K562 (cell line): ENCODE measurements at regions not wholly inside any gene's neighbourhood (a gene's known extent, or its start where the extent isn't known, plus 50 kb on each side); places are given as distances from the start of the nearest gene placed in this dataset.

ENCODE experiments used
- ATAC-seq: fragments of 200-7000 bp; cut with Tn5 transposase; 3 replicates; pipeline ENCODE4 v1.9.1; 2020; ENCODE audit warnings: moderate library complexity
- BruUV-seq: library from RNA; stranded (reverse); fragments of 400-500 nt; replicated peaks from 2 replicates; lab custom pipeline; 2021; lab: Mats Ljungman, UMichigan
- CTCF ChIA-PET: fragments of 300-600 bp; formaldehyde crosslinking; extraction: SDS; loops from one replicate; lab custom pipeline; 2021; ENCODE audit warnings: low intra/inter-chr PET ratio; lab: Yijun Ruan, JAX
- POLR2A ChIA-PET: fragments of 300-600, 350-650 bp; sonication (Branson Sonifier 250); formaldehyde crosslinking; extraction: SDS; loops from one replicate; lab custom pipeline; 2021; ENCODE audit warnings: antibody characterized with exemption, inconsistent platforms; lab: Yijun Ruan, JAX
- DNase-seq, 4 experiments: peaks; one replicate each; pipeline versions ENCODE4 v3.0.0 to v3.0.0-alpha.2; 2011 to 2018; ENCODE audit warnings: low spot score in 3 of 4, mixed read lengths in 3 of 4; ENCODE audit errors: extremely low read depth in 1 of 4
- FAIRE-seq: peaks from 2 replicates; lab custom pipeline; 2011; peaks lifted over from hg19 to GRCh38; lab: Jason Lieb, UNC
- H2AFZ ChIP-seq: 2 replicates; pipeline ENCODE4 v1.6.0; 2011; ENCODE audit warnings: low read depth, low read length, control low read depth, inconsistent platforms
- H3K27ac ChIP-seq: fragments of 200-600 bp; 3 replicates; pipeline ENCODE4 v1.8.0; 2011; ENCODE audit warnings: low read depth, mild to moderate bottlenecking, control low read depth, inconsistent platforms, low read length, moderate library complexity, mixed read lengths; ENCODE audit errors: extremely low read depth
- H3K27me3 ChIP-seq, 2 experiments: fragments of 300-600 bp in 1 of 2; 2 replicates in 1 of 2; 3 replicates in 1 of 2; pipeline versions ENCODE4 v1.6.0 to v1.8.0; 2011; ENCODE audit warnings: inconsistent platforms in 2 of 2, low read length in 2 of 2, mild to moderate bottlenecking in 1 of 2, mixed read lengths in 1 of 2, moderate library complexity in 1 of 2; ENCODE audit not compliant: control insufficient read depth in 2 of 2, insufficient read depth in 2 of 2
- H3K36me3 ChIP-seq: fragments of 300-600 bp; 3 replicates; pipeline ENCODE4 v1.8.0; 2011; ENCODE audit warnings: mild to moderate bottlenecking, low read length, inconsistent platforms; ENCODE audit not compliant: control insufficient read depth, insufficient read depth
- H3K4me1 ChIP-seq, 2 experiments: fragments of 200-600 bp in 1 of 2; replicated peaks in 1 of 2; 2 replicates in 1 of 2; 3 replicates in 1 of 2; pipeline versions ENCODE4 v1.5.1 to v1.8.0; 2011; ENCODE audit warnings: inconsistent platforms in 2 of 2, low read length in 2 of 2, mild to moderate bottlenecking in 1 of 2, mixed read lengths in 1 of 2, moderate library complexity in 1 of 2; ENCODE audit not compliant: control insufficient read depth in 2 of 2, insufficient read depth in 2 of 2
- H3K4me2 ChIP-seq: 2 replicates; pipeline ENCODE4 v1.6.1; 2011; ENCODE audit warnings: low read length, control low read depth, inconsistent platforms, mixed read lengths; ENCODE audit not compliant: insufficient read depth
- H3K4me3 ChIP-seq: fragments of 200-600 bp; sonication (generic), shearing (Covaris generic); 2 replicates; pipeline ENCODE4 v1.5.1; 2016; ENCODE audit warnings: control low read depth, inconsistent platforms
- H3K79me2 ChIP-seq: fragments of 200-600 bp; 3 replicates; pipeline ENCODE4 v1.8.0; 2011; ENCODE audit warnings: low read length, inconsistent platforms; ENCODE audit not compliant: control insufficient read depth, insufficient read depth
- H3K9ac ChIP-seq, 2 experiments: 2 replicates each; pipeline versions ENCODE4 v1.6.0 to v1.6.1; 2011; ENCODE audit warnings: low read depth in 2 of 2, low read length in 2 of 2, control low read depth in 1 of 2, inconsistent platforms in 1 of 2, mild to moderate bottlenecking in 1 of 2, mixed read lengths in 1 of 2; ENCODE audit not compliant: insufficient read depth in 1 of 2
- H3K9me1 ChIP-seq: one replicate; pipeline ENCODE4 v1.6.0; 2011; ENCODE audit warnings: inconsistent platforms, mild to moderate bottlenecking, low read length, moderate library complexity; ENCODE audit not compliant: control insufficient read depth, insufficient read depth
- H3K9me3 ChIP-seq: replicated peaks from 2 replicates; pipeline ENCODE4 v1.5.1; 2011; ENCODE audit warnings: low read depth, low read length, inconsistent platforms; ENCODE audit not compliant: control insufficient read depth, insufficient read depth
- H4K20me1 ChIP-seq: replicated peaks from 2 replicates; pipeline ENCODE4 v1.6.1; 2011; ENCODE audit warnings: low read length, inconsistent platforms, mixed read lengths; ENCODE audit not compliant: control insufficient read depth, insufficient read depth
- ATF7 ChIP-seq: fragments of 450-650 bp; IDR thresholded peaks from 2 replicates; pipeline ENCODE4 v1.7.1; 2014; ENCODE audit warnings: mild to moderate bottlenecking, moderate library complexity
- ETS2 ChIP-seq: IDR thresholded peaks from 2 replicates; pipeline ENCODE4 v1.6.1; 2016; ENCODE audit warnings: borderline replicate concordance, missing genetic modification characterization, mild to moderate bottlenecking, moderate library complexity, missing compliant biosample characterization; ENCODE audit not compliant: poor library complexity, severe bottlenecking
- JUND ChIP-seq, 2 experiments: IDR thresholded peaks; 2 replicates in 1 of 2; 3 replicates in 1 of 2; pipeline ENCODE4 v1.6.1; 2011; ENCODE audit warnings: borderline replicate concordance in 2 of 2, low read depth in 2 of 2, low read length in 2 of 2, improper control_type of control experiment in 1 of 2, missing biosample characterization in 1 of 2, missing genetic modification characterization in 1 of 2, missing genetic modification reagents in 1 of 2
- KDM4B ChIP-seq, 2 experiments: fragments of 450-650 bp in 1 of 2; sonication (generic) in 1 of 2; IDR thresholded peaks; 2 replicates each; pipeline ENCODE4 v1.6.1; 2016 to 2017; ENCODE audit warnings: borderline replicate concordance in 2 of 2, antibody characterized with exemption in 1 of 2, low read depth in 1 of 2, mild to moderate bottlenecking in 1 of 2
- MIER1 ChIP-seq: fragments of 450-650 bp; IDR thresholded peaks from 2 replicates; pipeline ENCODE4 v1.6.1; 2016; ENCODE audit warnings: antibody characterized with exemption, mild to moderate bottlenecking, low read depth
- NR1H2 ChIP-seq: sonication (generic); formaldehyde crosslinking; IDR thresholded peaks from 2 replicates; pipeline ENCODE4 v1.4.0; 2020; ENCODE audit warnings: mild to moderate bottlenecking, missing genetic modification reagents
- PHB2 ChIP-seq: fragments of 450-650 bp; IDR thresholded peaks from 2 replicates; pipeline ENCODE4 v1.6.1; 2017; ENCODE audit warnings: low read depth
- RBM25 ChIP-seq: fragments of 200-400 bp; formaldehyde crosslinking; IDR thresholded peaks from 2 replicates; pipeline ENCODE4 v1.6.1; 2018; ENCODE audit warnings: low read length, low read depth, moderate library complexity; ENCODE audit not compliant: severe bottlenecking
- STAT5B ChIP-seq: fragments of 250-450 bp; sonication (Bioruptor Pico); IDR thresholded peaks from 2 replicates; pipeline ENCODE4 v1.8.0; 2021; ENCODE audit warnings: mild to moderate bottlenecking, inconsistent platforms
- TBP ChIP-seq: optimal IDR thresholded peaks from 2 replicates; pipeline ENCODE3; 2011; ENCODE audit warnings: low read depth, low read length, improper control_type of control experiment
- TCF3 ChIP-seq: sonication (generic); formaldehyde crosslinking; IDR thresholded peaks from 2 replicates; pipeline ENCODE4 v1.4.0; 2020; ENCODE audit warnings: mild to moderate bottlenecking, missing genetic modification reagents
- U2AF2 ChIP-seq: fragments of 200-400 bp; formaldehyde crosslinking; optimal IDR thresholded peaks from 2 replicates; pipeline ENCODE3; 2017; ENCODE audit warnings: low read depth, mild to moderate bottlenecking, low read length
- ZBTB17 ChIP-seq: fragments of 450-650 bp; formaldehyde crosslinking; IDR thresholded peaks from 2 replicates; pipeline ENCODE4 v1.4.0; 2020; ENCODE audit warnings: mild to moderate bottlenecking
- ZNF316 ChIP-seq: fragments of 450-650 bp; IDR thresholded peaks from 2 replicates; pipeline ENCODE4 v1.6.1; 2016
- ZNF584 ChIP-seq: fragments of 200-800 bp; sonication (Bioruptor generic); IDR thresholded peaks from 2 replicates; pipeline ENCODE4 v1.6.1; 2016; ENCODE audit warnings: low read depth, mild to moderate bottlenecking, missing genetic modification characterization, missing compliant biosample characterization
- WGBS: fragments of 100-300 bp; shearing (Covaris generic); methylation state at CpG from one replicate; pipeline ENCODE4 v1.1.6; 2016; ENCODE audit warnings: low coverage, mixed read lengths; ENCODE audit not compliant: insufficient coverage; ENCODE audit errors: missing lambda C conversion rate; 5-methylcytosine and 5-hydroxymethylcytosine counted together
- in situ Hi-C: fragments of 300-500 bp; cut with MboI; formaldehyde crosslinking; loops from 4 replicates; pipeline ENCODE4 v1.15.0; 2018; ENCODE audit warnings: inconsistent platforms, mixed read lengths
- intact Hi-C: fragments of 100-400 bp; cut with micrococcal nuclease; formaldehyde crosslinking; loops from 2 replicates; pipeline ENCODE4 v1.14.2; 2022
- TF ChIP-seq, protein P1 (sequence below): fragments of 150-350 bp; IDR thresholded peaks from 2 replicates; pipeline ENCODE4 v1.6.1; 2014; ENCODE audit warnings: low read depth, mild to moderate bottlenecking, low read length, borderline replicate concordance

- TF ChIP-seq TCF3 (CRISPR knock-in tag) (no peak), TBP (no peak), MIER1 (no peak), ATF7 (no peak)
- TF ChIP-seq, protein P1, sequence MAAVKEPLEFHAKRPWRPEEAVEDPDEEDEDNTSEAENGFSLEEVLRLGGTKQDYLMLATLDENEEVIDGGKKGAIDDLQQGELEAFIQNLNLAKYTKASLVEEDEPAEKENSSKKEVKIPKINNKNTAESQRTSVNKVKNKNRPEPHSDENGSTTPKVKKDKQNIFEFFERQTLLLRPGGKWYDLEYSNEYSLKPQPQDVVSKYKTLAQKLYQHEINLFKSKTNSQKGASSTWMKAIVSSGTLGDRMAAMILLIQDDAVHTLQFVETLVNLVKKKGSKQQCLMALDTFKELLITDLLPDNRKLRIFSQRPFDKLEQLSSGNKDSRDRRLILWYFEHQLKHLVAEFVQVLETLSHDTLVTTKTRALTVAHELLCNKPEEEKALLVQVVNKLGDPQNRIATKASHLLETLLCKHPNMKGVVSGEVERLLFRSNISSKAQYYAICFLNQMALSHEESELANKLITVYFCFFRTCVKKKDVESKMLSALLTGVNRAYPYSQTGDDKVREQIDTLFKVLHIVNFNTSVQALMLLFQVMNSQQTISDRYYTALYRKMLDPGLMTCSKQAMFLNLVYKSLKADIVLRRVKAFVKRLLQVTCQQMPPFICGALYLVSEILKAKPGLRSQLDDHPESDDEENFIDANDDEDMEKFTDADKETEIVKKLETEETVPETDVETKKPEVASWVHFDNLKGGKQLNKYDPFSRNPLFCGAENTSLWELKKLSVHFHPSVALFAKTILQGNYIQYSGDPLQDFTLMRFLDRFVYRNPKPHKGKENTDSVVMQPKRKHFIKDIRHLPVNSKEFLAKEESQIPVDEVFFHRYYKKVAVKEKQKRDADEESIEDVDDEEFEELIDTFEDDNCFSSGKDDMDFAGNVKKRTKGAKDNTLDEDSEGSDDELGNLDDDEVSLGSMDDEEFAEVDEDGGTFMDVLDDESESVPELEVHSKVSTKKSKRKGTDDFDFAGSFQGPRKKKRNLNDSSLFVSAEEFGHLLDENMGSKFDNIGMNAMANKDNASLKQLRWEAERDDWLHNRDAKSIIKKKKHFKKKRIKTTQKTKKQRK, result no peak
Measured at GRCh38 chr4:67375291-67375690, 170.0 kb downstream of the CENPC start (continued).

GRCh38 chr4:67371615-67372014 is 173.7 kb downstream of the CENPC start:
- FAIRE-seq (no peak), ATAC-seq (no peak), DNase-seq (no peak)
- Histone ChIP-seq H3K27me3 (no peaks in the 10 kb centered on the region), H2AFZ (no peak overlapping the region), H3K79me2 (no peaks in the 10 kb centered on the region), H3K36me3 (no peaks in the 10 kb centered on the region), H3K4me3 (no peak overlapping the region), H3K27ac (no peak overlapping the region), H4K20me1 (no peaks in the 10 kb centered on the region), H3K9me3 (no peaks in the 10 kb centered on the region), H3K9me1 (no peaks in the 10 kb centered on the region), H3K9ac (no peak overlapping the region), H3K4me2 (no peak overlapping the region), H3K4me1 (no peaks in the 10 kb centered on the region)
- POLR2A ChIA-PET, result no interaction called here
- intact Hi-C loops, result no loop called here
- BruUV-seq, result no TSS peak
- WGBS, result 8% methylated on average over 2 of the region's 2 CpGs
- in situ Hi-C loops, result no loop called here
- CTCF ChIA-PET, result no interaction called here
- TF ChIP-seq ZNF316, result no peak
- TF ChIP-seq ZNF584 (CRISPR knock-in tag), result no peak
- no peak for TF ChIP-seq NR1H2 (CRISPR knock-in tag)
- TF ChIP-seq JUND (IDR thresholded peaks at IDR 0.05; ENCODE audit: borderline replicate concordance, low read depth, low read length), result no peak
- no peak for TF ChIP-seq JUND (tag; IDR thresholded peaks at IDR 0.05; ENCODE audit: borderline replicate concordance, low read depth, low read length)
- no peak for TF ChIP-seq RBM25
- no peak for TF ChIP-seq PHB2
- TF ChIP-seq KDM4B (IDR thresholded peaks at IDR 0.05; ENCODE audit: borderline replicate concordance in 2 of 2, low read depth in 1 of 2), result no peak
- no peak for TF ChIP-seq ETS2 (tag)
- no peak for TF ChIP-seq STAT5B
- TF ChIP-seq U2AF2, result no peak
- no peak for TF ChIP-seq ZBTB17 (CRISPR knock-in tag)
